ENCODE measurements at regions not wholly inside any gene's neighbourhood (a gene's known extent, or its start where the extent isn't known, plus 50 kb on each side); places are given as distances from the start of the nearest gene placed in this dataset.

DNA sequence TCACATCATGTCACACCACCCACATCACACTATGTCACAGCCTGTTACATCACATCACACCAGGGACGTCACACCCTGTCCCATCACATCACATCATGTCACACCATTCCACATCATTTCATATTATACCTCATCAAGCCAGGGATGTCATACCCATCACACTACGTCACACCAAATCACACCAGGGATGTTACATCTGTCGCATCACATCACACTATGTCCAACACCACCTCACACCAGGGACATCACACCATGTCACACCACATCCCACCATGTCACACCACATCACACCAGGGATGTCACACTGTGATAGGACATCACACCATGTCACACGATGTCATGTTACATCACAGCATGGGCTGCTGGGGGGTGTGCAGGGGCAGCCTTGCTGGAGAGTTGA is 110.6 kb downstream of the TMEM121 start:
- TF ChIP-seq POLR2A (IDR thresholded peaks at IDR 0.05) (no peak), CTCF (IDR thresholded peaks at IDR 0.05) (no peak)

Data from testis (tissue), 2 donors.